Colon (tissue), 2 donors: ENCODE measurements at regions not wholly inside any gene's neighbourhood (a gene's known extent, or its start where the extent isn't known, plus 50 kb on each side); places are given as distances from the start of the nearest gene placed in this dataset.

Source experiments
- FAIRE-seq: peaks from 2 replicates; lab custom pipeline; 2012; peaks lifted over from hg19 to GRCh38; lab: Jason Lieb, UNC
- donor health status: control.
- donor health status: control.

DNA sequence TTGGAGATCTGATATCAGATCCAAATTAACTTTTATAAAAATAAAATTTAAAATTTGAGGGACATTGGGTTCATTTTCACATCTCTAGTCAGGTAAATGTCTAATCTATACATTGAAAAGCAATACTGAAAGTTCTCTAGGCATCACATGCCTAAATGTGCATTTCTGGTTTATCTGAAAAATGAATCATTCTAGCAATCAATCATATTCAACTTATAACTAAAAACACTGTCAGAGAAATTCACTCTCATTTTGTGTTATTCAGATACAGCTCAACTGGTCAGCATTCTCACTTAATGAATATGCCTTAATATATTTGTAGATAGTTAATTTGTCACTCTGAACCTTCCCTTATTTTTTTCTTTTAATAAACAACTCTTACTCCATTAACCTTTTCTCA lies 243.2 kb downstream of the CASP12 start:
- no peak for FAIRE-seq

GRCh38 chr11:104654181-104654813 lies 244.0 kb downstream of the CASP12 start:
- no peak for FAIRE-seq

GRCh38 chr11:104653407-104653806 lies 244.9 kb downstream of the CASP12 start:
- FAIRE-seq: no peak

GRCh38 chr11:104652996-104653395 lies 245.3 kb downstream of the CASP12 start:
- FAIRE-seq: no peak

GRCh38 chr11:104650234-104650633 lies 248.0 kb downstream of the CASP12 start:
- FAIRE-seq: no peak

GRCh38 chr11:104649002-104649401 lies 249.3 kb downstream of the CASP12 start:
- no peak for FAIRE-seq

DNA sequence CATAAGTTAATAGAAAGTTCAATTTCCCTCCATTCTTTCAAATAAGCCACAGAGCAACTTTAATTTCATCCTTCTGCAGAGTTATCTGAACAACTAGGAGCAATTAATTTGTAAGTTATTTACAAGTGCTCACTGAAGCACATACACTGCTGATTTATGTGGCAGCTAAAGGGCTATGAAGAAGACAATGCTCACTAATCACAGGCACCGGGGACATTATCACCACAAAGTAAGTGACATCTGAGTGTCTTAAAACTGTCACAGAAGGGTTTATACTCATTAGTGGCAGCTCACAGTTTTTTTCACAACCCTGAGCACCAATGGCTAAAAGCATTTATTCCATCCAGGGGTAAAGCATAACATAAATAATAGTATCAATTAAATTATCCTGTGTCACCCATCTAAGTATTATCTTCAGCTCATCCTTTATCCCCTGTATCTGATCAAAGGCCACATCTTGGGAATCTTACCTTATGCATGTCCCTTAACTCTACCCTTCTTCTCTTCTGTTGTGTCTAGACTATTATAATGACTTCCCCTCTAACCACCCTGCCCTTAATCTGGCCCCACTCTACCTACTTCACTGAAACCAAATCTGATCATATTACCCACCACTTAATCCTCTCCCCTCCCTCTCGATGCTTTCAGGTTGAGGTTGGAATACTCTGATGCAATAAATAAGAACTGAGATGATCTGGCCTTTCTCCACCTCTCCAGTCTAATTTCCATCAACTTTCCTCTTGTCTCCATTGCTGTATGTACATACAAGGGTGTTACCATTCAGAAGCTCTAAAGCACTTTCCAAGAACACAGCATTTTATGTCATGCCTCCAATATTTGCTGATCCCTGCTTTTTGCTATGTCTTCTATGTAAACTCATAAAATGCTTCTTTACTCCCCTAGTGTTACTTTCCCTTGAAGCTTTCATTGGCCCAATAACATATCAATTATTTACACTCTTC lies 252.7 kb downstream of the CASP12 start:
- FAIRE-seq: no peak

DNA sequence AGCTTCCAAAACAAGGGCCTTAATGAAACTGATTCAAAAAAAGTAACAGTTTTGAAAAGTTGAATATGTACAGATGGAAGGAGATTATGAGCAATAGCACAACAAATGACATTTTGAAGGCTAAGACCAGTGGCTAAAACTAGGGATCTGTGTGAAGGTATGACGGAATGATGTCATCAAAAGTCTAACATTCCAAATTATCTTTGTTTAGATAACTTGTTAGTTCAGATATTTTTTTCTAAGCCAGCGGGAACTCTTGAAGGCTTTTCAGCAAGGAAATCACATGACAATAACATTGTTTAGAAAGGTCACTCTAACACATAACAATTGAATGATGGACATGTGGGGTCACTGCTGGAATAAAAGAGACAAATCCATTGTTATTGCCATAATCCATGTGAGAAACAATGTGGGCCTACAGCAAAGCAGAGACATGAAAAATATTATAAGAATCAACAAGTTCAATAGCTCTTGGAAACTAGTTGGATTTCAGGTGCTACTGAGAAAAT lies 260.5 kb downstream of the CASP12 start:
- no peak for FAIRE-seq

DNA sequence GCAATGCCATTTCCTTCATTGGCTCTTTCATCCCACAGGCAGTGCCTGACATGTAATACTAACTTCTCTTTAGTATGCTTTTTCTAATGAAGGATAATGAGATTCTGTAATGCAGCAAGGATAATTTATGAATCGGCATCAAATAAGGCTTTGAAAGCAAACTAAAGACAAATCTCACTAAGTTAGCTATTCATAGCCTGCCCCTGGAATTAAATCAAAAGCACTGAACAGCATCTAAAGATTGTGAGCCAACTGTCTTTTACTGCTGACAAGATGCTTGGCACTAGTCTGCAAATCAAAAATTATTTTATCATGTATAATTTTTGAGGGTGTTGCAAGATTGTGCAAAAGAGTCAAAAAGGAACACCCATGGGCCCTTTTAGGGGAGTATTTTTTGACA lies 265.0 kb downstream of the CASP12 start:
- FAIRE-seq: no peak

DNA sequence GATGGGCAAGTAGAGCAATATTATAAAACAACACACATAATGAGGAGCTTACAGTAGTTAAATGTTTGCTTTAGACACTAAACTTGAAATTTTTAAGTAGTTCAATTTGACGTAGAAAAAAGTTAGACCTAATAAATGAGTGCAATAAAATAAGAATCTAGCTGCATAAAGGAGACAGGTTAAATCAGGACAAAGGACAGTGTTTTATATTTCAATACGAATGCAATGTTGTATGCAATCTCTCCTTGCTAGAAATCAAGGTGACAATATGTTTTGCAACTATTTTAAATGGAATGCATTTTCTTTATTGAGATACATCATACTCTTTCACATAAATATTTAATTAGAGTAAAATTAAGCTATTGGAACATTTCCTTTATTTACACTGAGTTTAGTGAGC lies 267.9 kb downstream of the CASP12 start:
- FAIRE-seq: no peak

GRCh38 chr11:104625246-104625645 lies 273.0 kb downstream of the CASP12 start:
- no peak for FAIRE-seq

- no peak for FAIRE-seq
These were observed 274.2 kb downstream of the CASP12 start for GRCh38 chr11:104624021-104624420.

- FAIRE-seq: no peak
These were observed 274.7 kb downstream of the CASP12 start for GRCh38 chr11:104623518-104623917.

- no peak for FAIRE-seq
These were observed 277.3 kb downstream of the CASP12 start for GRCh38 chr11:104620991-104621390.

DNA sequence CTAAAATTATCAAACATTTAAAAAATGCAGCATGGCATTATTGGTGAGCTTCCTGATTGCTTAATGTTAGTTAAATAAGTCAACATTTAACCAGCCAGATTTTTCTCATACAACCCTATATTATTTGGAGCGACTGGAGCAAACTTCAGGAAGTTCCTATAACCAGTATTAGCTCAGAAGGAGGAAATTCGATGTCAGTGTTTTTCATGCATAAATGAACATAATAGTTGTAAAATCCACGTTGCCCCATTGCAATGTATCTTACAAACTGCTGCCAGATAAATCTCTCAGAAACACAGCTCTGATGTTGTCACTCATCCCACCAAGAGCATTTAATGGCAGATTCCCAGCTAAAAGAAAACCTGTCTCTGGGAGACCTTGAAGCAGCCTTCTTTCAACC lies 278.5 kb downstream of the CASP12 start:
- no peak for FAIRE-seq

DNA sequence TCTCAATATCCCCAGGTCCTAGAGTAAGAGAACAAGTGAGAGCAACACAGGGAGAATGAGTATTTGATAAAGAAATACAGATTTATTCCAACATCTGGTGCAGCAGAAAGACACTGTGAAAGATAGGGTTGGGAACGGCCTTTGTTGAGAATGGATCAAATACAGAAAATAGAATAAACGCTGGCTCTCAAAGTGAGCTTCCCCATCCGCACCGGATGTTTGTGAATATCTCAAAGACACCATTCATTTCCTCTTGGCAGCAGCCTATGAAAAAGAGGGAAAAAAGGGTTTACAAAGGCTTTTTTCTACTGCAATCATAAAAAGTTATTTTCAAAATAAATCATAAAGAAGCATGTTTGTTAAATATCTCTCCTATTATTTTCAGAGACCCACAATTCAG lies 279.3 kb downstream of the CASP12 start:
- no peak for FAIRE-seq

DNA sequence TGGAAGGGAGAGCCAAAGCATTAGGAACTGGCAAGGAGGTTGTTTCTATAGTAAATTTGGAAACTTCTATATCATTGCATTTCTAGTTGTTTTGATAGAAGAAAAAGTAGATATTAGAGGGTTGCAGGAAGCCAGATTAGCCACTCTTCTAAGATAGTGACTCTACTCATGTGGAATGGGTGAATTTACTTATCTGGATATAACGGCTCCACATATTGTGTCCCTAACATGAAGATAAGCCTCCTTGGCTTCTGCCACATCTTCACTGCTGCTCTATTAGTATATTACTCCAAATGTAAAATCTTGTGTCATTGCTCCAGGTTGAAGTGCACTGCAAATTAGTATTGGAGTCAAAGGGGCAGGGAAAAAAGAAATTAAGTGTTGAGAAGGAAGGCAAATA lies 283.3 kb downstream of the CASP12 start:
- no peak for FAIRE-seq

- no peak for FAIRE-seq
These were observed 284.1 kb downstream of the CASP12 start for GRCh38 chr11:104614117-104614680.

DNA sequence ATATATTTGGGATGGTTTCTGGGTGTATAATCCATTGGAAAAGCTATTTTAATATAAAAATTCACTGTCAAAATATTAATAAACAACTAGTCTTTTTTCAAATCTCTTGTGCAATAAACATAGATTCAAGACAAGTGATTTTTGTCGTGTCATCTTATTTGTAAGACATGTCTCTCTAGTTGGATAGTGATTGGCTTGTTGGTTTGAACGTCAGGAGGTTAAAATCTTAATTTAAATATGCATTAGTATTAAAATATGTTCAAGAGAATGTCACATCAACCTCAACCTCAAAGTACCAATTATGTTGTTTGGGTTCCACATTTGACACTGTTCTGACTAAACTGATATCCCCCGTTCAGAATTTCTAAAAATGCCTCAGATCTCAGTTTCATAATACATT lies 287.6 kb downstream of the CASP12 start:
- FAIRE-seq: no peak

- FAIRE-seq: no peak
These were observed 288.8 kb downstream of the CASP12 start for GRCh38 chr11:104609311-104610085.

DNA sequence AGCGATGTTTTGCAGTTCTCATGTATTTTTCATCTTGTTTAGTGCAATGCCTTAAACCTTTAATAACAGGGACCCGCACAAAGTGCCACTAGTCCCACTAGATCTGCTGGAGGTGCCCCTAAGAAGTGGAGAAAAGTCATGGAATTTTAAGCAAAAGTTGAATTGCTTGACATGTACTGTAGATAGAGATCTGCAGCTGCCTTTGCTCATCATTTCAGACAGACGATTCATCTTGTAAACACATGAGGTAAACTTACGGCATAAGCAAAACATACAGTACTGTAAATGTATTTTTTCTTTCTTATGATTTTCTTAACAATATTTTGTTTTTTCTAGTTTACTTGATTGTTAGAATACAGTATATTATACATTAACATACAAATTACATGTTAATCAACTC lies 295.6 kb downstream of the CASP12 start:
- FAIRE-seq: no peak
